ENCODE measurements at regions not wholly inside any gene's neighbourhood (a gene's known extent, or its start where the extent isn't known, plus 50 kb on each side); places are given as distances from the start of the nearest gene placed in this dataset.

- Histone ChIP-seq H3K36me3 (ENCODE audit: control insufficient read depth in 2 of 2, insufficient read depth in 1 of 2, low read length in 2 of 2) (no peaks in the 10 kb centered on the region), H3K4me1 (ENCODE audit: control insufficient read depth, insufficient read depth, low read length) (no peaks in the 10 kb centered on the region), H3K27ac (ENCODE audit: extremely low read depth, low read depth, low read length) (no peak overlapping the region), H3K4me3 (ENCODE audit: low read depth, low read length) (no peak overlapping the region), H3K9me3 (ENCODE audit: control insufficient read depth, insufficient read depth, low read depth, low read length) (no peaks in the 10 kb centered on the region)
- ChIA-PET CTCF (no interaction called here), POLR2A (no interaction called here)
- TF ChIP-seq ZNF133 (tag by site-specific recombination; IDR thresholded peaks at IDR 0.05): no peak
- TF ChIP-seq ZNF561 (tag by site-specific recombination; IDR thresholded peaks at IDR 0.05; ENCODE audit: borderline replicate concordance): no peak
- no peak for TF ChIP-seq ZNF600 (tag by site-specific recombination; IDR thresholded peaks at IDR 0.05)
- no peak for TF ChIP-seq ZSCAN4 (tag by site-specific recombination; IDR thresholded peaks at IDR 0.05)
- TF ChIP-seq ZNF23 (tag by site-specific recombination; IDR thresholded peaks at IDR 0.05; ENCODE audit: borderline replicate concordance): no peak
- TF ChIP-seq ZNF202 (tag by site-specific recombination; IDR thresholded peaks at IDR 0.05; ENCODE audit: borderline replicate concordance): no peak
Measured at GRCh38 chr3:159447841-159448240, 540.8 kb upstream of the IL12A start.

- H3K9me3 ChIP-seq (ENCODE audit: control insufficient read depth, insufficient read depth, low read depth, low read length): no peaks in the 10 kb centered on the region
- H3K4me3 ChIP-seq (ENCODE audit: low read depth, low read length): no peak overlapping the region
- ChIA-PET POLR2A (no interaction called here), CTCF (interaction anchor here (1.0 kb wide), 1 partner anchor 182 kb away, joined by 4 read pairs; no protein-coding TSS in a partner anchor)
- H3K4me1 ChIP-seq (ENCODE audit: control insufficient read depth, insufficient read depth, low read length): no peaks in the 10 kb centered on the region
- no peak overlapping the region for H3K27ac ChIP-seq (ENCODE audit: extremely low read depth, low read depth, low read length)
- TF ChIP-seq, protein P1, sequence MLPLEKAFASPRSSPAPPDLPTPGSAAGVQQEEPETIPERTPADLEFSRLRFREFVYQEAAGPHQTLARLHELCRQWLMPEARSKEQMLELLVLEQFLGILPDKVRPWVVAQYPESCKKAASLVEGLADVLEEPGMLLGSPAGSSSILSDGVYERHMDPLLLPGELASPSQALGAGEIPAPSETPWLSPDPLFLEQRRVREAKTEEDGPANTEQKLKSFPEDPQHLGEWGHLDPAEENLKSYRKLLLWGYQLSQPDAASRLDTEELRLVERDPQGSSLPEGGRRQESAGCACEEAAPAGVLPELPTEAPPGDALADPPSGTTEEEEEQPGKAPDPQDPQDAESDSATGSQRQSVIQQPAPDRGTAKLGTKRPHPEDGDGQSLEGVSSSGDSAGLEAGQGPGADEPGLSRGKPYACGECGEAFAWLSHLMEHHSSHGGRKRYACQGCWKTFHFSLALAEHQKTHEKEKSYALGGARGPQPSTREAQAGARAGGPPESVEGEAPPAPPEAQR (tag by site-specific recombination; IDR thresholded peaks at IDR 0.05): no peak
- TF ChIP-seq ZNF416 (tag by site-specific recombination; IDR thresholded peaks at IDR 0.05) (no peak), OSR2 (tag by site-specific recombination; IDR thresholded peaks at IDR 0.05) (no peak), ATF2 (tag by site-specific recombination; IDR thresholded peaks at IDR 0.05; ENCODE audit: low read depth) (no peak), ZNF776 (tag by site-specific recombination; IDR thresholded peaks at IDR 0.05; ENCODE audit: borderline replicate concordance) (no peak), ZNF514 (tag by site-specific recombination; IDR thresholded peaks at IDR 0.05) (no peak), ZNF529 (tag by site-specific recombination; IDR thresholded peaks at IDR 0.05; ENCODE audit: insufficient replicate concordance) (no peak), ZNF133 (tag by site-specific recombination; IDR thresholded peaks at IDR 0.05) (no peak)
- H3K36me3 ChIP-seq (ENCODE audit: control insufficient read depth in 2 of 2, insufficient read depth in 1 of 2, low read length in 2 of 2): no peaks in the 10 kb centered on the region
Measured at GRCh38 chr3:159448902-159449301, 539.7 kb upstream of the IL12A start.

- ChIA-PET POLR2A (no interaction called here), CTCF (no interaction called here)
- Histone ChIP-seq H3K4me3 (ENCODE audit: low read depth, low read length) (no peak overlapping the region), H3K4me1 (ENCODE audit: control insufficient read depth, insufficient read depth, low read length) (no peaks in the 10 kb centered on the region), H3K27ac (ENCODE audit: extremely low read depth, low read depth, low read length) (no peak overlapping the region), H3K36me3 (ENCODE audit: control insufficient read depth in 2 of 2, insufficient read depth in 1 of 2, low read length in 2 of 2) (no peaks in the 10 kb centered on the region), H3K9me3 (ENCODE audit: control insufficient read depth, insufficient read depth, low read depth, low read length) (no peaks in the 10 kb centered on the region)
- TF ChIP-seq, protein P2, sequence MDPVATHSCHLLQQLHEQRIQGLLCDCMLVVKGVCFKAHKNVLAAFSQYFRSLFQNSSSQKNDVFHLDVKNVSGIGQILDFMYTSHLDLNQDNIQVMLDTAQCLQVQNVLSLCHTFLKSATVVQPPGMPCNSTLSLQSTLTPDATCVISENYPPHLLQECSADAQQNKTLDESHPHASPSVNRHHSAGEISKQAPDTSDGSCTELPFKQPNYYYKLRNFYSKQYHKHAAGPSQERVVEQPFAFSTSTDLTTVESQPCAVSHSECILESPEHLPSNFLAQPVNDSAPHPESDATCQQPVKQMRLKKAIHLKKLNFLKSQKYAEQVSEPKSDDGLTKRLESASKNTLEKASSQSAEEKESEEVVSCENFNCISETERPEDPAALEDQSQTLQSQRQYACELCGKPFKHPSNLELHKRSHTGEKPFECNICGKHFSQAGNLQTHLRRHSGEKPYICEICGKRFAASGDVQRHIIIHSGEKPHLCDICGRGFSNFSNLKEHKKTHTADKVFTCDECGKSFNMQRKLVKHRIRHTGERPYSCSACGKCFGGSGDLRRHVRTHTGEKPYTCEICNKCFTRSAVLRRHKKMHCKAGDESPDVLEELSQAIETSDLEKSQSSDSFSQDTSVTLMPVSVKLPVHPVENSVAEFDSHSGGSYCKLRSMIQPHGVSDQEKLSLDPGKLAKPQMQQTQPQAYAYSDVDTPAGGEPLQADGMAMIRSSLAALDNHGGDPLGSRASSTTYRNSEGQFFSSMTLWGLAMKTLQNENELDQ (tag by site-specific recombination; IDR thresholded peaks at IDR 0.05; ENCODE audit: low read depth): no peak
- no peak for TF ChIP-seq ZNF629 (tag by site-specific recombination; IDR thresholded peaks at IDR 0.05)
- no peak for TF ChIP-seq ZNF621 (tag by site-specific recombination; IDR thresholded peaks at IDR 0.05)
- TF ChIP-seq GLIS2 (tag by site-specific recombination; IDR thresholded peaks at IDR 0.05): no peak
- TF ChIP-seq ZNF169 (tag by site-specific recombination; IDR thresholded peaks at IDR 0.05): no peak
- TF ChIP-seq ZNF596 (tag by site-specific recombination; IDR thresholded peaks at IDR 0.05): no peak
- no peak for TF ChIP-seq ZNF610 (tag by site-specific recombination; IDR thresholded peaks at IDR 0.05; ENCODE audit: borderline replicate concordance)
- TF ChIP-seq ZSCAN30 (tag by site-specific recombination; IDR thresholded peaks at IDR 0.05): no peak
Measured at GRCh38 chr3:159451067-159451466, 537.6 kb upstream of the IL12A start.

Data from HEK293 (cell line).